ENCODE measurements at regions not wholly inside any gene's neighbourhood (a gene's known extent, or its start where the extent isn't known, plus 50 kb on each side); places are given as distances from the start of the nearest gene placed in this dataset.

DNA sequence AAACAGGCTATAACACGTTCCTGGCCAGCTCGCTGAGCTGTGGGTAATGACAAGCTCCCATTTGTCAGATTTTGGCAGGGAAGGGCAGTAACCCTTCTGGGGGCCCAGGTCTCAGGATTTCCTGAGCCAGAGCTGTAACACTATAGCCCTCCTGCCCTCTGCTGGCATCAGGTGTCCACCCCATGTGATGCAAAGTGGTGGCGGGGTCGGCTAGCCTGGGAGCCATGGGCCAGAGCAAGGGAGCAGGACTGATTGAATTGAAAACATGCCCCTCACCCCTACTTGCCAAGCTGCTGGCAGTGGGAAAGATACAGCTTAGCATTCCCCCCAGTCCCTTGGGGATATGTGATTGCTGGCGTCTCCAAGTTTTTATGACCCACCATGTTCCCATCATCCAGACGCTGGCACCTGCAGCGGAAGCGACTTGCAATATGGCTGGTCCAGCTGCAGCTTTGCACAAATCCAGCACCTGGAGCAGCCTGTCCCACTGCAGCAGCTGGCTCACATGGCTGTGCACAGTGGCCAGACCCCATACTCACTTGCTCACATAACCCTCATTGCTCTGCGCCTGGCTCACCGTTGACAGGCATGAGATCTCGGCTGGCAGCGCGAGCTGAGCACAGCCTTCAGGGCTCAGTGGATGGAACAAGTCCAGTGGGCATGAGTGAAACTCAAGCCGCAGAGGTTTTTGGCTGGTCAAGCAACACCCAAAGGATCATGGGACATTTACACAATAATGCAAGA, 1147.8 kb downstream of the JRKL start:
- Histone ChIP-seq H3K9ac (ENCODE audit: insufficient read depth in 1 of 2, low read depth in 2 of 2, low read length in 2 of 2) (no peak overlapping the region), H3K27ac (ENCODE audit: extremely low read depth, low read depth, low read length) (no peak overlapping the region), H3K27me3 (ENCODE audit: control insufficient read depth in 2 of 2, insufficient read depth in 2 of 2, low read length in 2 of 2) (no peaks in the 10 kb centered on the region), H4K20me1 (replicated peaks; ENCODE audit: control insufficient read depth, insufficient read depth, low read length) (no peaks in the 10 kb centered on the region), H3K4me3 (no peak overlapping the region), H3K36me3 (ENCODE audit: control insufficient read depth, insufficient read depth, low read length) (no peaks in the 10 kb centered on the region), H3K9me3 (replicated peaks; ENCODE audit: control insufficient read depth, insufficient read depth, low read depth, low read length) (0 out of 2 replicates have a peak, but pooled peaks cover 2% of the 10 kb centered on the region), H2AFZ (ENCODE audit: low read depth, low read length) (peak overlapping the region; percentile 4; the same call in 1 of the 2 replicates), H3K79me2 (ENCODE audit: control insufficient read depth, insufficient read depth, low read length) (no peaks in the 10 kb centered on the region), H3K4me2 (ENCODE audit: insufficient read depth, low read length) (no peak overlapping the region), H3K9me1 (ENCODE audit: control insufficient read depth, insufficient read depth, low read length) (no peaks in the 10 kb centered on the region), H3K4me1 (replicated peaks in 1 of 2; ENCODE audit: control insufficient read depth in 2 of 2, insufficient read depth in 2 of 2, low read length in 2 of 2) (no peaks in the 10 kb centered on the region)
- TF ChIP-seq HMBOX1 (IDR thresholded peaks at IDR 0.05) (no peak), ZNF77 (CRISPR knock-in tag; IDR thresholded peaks at IDR 0.05) (no peak), YBX1 (IDR thresholded peaks at IDR 0.05) (no peak), HDAC8 (tag; IDR thresholded peaks at IDR 0.05) (no peak), ZBTB43 (CRISPR knock-in tag; IDR thresholded peaks at IDR 0.05) (no peak), TEAD4 (IDR thresholded peaks at IDR 0.05; ENCODE audit: low read length) (no peak), TEAD4 (CRISPR knock-in tag; IDR thresholded peaks at IDR 0.05; ENCODE audit: borderline replicate concordance) (no peak), PTRF (tag; IDR thresholded peaks at IDR 0.05) (no peak), ZNF134 (CRISPR knock-in tag; conservative IDR thresholded peaks at IDR 0.05) (no peak)
- ChIA-PET CTCF (ENCODE audit: low intra/inter-chr PET ratio) (no interaction called here), POLR2A (interaction anchor here (0.5 kb wide), 1 partner anchor 508 kb away, joined by 3 read pairs; no protein-coding TSS in a partner anchor)
- DNase-seq (ENCODE audit: extremely low read depth in 1 of 4, low spot score in 3 of 4) (no peak), FAIRE-seq (no peak), ATAC-seq (no peak)
- in situ Hi-C loops (cut with MboI) (no loop called here), intact Hi-C loops (cut with micrococcal nuclease) (no loop called here)
- no TSS peak for BruUV-seq (replicated peaks)
- WGBS (ENCODE audit: insufficient coverage, low coverage, missing lambda C conversion rate): 7% methylated on average over 14 of the region's 14 CpGs

All from K562 (cell line).